SU-DHL-6 (cell line): ENCODE measurements at regions not wholly inside any gene's neighbourhood (a gene's known extent, or its start where the extent isn't known, plus 50 kb on each side); places are given as distances from the start of the nearest gene placed in this dataset.

ENCODE experiments used
- EZH2phosphoT487 ChIP-seq: fragments of 200-600 bp; sonication (generic), shearing (Covaris generic); conservative IDR thresholded peaks from 2 replicates; pipeline ENCODE4 v1.6.1; 2018; ENCODE audit warnings: mild to moderate bottlenecking, antibody characterized with exemption, low read length, moderate library complexity, mixed read lengths
- TF ChIP-seq, protein P1 (sequence below): fragments of 200-600 bp; sonication (generic); IDR thresholded peaks from one replicate; pipeline ENCODE4 v1.5.1; 2017; ENCODE audit warnings: antibody characterized with exemption, mild to moderate bottlenecking, low read length, moderate library complexity; ENCODE audit not compliant: insufficient read depth, poor library complexity, severe bottlenecking

DNA sequence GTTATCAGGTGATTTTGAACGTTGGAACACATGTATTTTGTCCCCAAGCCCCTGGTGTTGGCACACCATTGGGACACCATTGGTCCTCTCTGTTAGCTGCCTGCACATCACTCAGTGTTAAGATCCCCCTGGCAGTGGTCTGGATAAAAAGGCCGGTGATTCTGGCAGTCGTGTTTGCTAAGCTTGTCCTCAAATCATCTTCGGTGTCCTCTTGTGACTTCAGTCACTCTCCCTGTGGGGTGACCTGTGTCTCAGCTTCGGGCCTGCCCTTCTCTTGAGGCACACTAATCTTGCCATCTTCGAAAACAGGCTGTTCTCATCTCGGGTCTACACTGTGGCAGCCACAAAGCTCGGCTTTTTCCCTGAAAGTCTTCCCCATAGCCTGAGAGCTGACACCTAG, 127.1 kb downstream of the ZIC5 start:
- TF ChIP-seq, protein P1, sequence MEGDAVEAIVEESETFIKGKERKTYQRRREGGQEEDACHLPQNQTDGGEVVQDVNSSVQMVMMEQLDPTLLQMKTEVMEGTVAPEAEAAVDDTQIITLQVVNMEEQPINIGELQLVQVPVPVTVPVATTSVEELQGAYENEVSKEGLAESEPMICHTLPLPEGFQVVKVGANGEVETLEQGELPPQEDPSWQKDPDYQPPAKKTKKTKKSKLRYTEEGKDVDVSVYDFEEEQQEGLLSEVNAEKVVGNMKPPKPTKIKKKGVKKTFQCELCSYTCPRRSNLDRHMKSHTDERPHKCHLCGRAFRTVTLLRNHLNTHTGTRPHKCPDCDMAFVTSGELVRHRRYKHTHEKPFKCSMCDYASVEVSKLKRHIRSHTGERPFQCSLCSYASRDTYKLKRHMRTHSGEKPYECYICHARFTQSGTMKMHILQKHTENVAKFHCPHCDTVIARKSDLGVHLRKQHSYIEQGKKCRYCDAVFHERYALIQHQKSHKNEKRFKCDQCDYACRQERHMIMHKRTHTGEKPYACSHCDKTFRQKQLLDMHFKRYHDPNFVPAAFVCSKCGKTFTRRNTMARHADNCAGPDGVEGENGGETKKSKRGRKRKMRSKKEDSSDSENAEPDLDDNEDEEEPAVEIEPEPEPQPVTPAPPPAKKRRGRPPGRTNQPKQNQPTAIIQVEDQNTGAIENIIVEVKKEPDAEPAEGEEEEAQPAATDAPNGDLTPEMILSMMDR = no peak
- TF ChIP-seq EZH2phosphoT487 = no peak
